Kidney capillary endothelial cell (primary cell): ENCODE measurements at regions not wholly inside any gene's neighbourhood (a gene's known extent, or its start where the extent isn't known, plus 50 kb on each side); places are given as distances from the start of the nearest gene placed in this dataset.

Experiments
- DNase-seq: peaks from one replicate; pipeline ENCODE4 v3.0.0-alpha.2; 2018; ENCODE audit warnings: low spot score

DNA sequence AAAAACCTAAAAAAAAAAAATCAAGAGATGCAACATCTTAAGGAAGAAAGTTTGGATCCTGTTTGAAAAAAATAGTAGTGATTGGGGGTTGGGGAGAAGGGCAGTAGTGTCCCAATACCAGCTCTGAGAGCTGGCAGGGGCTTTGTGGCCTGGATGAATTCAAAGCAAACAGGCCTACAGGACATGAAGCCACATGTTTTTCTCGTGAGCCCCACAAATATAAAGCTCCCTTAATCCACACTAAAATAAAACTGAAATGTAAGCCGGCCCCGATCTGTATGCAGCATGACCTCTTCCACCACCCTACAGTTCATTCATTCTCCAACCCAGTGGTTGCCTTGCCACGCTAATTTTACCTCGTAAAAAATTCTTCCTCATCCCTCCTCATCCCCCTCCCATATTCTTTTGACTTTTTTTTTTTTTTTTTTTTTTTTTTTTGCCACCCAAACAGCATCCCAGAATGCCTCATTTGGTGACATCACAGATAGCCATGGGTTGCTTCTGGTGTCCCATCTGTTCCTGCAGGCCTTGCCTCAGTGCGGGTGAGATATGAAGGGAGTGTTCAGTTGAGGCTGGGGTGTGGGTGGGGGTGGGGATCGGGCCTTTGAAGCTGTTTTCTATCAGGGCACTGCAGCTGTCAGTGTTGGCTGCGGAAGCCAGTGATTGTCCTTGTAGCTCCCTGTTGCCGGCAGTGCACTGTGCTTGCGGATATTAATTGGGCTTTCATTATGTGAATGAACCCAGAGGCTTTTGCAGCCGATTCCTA lies 81.6 kb upstream of the NFIB start:
- DNase-seq = no peak

DNA sequence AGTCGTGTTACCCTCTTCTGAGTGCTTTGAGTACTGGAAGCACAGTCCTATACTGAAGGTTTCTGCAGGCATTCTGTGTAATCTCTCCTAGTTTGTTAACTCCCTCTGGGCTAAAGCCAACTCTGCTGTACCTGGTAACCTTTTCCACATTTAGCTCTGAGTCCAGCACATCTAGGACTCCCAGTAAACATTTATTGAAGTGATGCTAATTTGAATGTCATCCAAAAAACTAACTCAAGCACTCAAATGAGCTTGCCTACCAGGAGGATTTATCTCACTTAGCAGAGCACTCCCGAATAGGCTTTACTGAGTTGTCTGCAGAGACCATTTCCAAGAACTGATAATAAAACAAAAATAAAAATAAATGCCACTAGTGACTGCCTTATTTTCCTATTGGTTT lies 79.5 kb upstream of the NFIB start:
- DNase-seq = no peak

DNA sequence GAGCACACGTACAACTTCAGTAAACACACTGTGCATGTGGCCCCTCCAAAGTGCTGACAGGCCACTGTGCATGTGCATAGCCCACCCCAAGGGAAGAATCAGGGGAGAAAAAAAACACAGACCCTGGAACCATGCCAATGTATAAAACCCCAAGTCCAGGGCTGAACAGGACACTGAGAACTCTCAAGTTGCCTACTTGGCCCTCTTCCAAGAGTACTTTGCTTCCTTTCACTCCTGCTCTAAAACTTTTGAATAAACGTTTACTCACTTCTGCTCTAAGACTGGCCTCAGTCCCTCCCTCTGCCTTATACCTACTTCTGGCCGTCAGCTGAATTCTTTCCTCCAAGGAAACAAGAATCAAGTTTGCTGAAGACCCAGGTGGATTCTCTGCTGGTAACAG lies 77.7 kb upstream of the NFIB start:
- no peak for DNase-seq

DNA sequence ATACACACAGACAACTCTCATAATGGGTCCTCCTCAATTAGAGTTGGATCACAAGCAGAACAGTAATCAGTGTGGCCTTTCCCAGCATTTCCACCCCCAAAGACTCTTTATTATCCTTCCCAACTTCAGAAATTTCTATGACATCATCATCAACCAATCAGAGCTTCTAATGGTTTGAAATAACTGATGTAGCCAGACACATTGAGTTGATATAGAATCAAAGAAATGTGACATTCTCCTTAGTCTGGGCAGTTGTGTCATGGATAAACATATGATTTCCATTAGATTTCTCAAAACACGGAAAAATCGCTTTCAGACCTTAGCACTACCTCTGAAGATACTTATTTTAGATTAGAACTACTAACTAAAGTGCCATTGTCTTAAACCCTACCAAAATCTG lies 75.7 kb upstream of the NFIB start:
- no peak for DNase-seq

DNA sequence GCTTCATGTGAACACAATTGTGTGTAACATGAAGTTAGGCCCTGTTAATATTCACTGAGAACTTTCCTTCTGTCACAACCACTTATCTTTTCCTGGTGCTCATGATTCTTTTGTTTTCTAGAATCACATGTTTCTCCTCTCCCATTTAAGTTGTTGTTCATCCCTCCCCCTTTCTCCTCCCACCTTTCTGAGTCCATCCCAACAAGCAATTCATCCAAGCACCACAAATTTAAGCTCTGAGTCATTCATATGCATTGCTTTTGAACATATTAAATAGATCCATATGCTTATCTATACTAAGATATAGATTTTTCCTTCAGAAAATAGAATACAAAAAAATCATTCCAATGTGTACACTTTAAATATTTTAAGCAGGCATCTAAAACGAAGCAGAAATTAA lies 75.2 kb upstream of the NFIB start:
- DNase-seq = no peak

DNA sequence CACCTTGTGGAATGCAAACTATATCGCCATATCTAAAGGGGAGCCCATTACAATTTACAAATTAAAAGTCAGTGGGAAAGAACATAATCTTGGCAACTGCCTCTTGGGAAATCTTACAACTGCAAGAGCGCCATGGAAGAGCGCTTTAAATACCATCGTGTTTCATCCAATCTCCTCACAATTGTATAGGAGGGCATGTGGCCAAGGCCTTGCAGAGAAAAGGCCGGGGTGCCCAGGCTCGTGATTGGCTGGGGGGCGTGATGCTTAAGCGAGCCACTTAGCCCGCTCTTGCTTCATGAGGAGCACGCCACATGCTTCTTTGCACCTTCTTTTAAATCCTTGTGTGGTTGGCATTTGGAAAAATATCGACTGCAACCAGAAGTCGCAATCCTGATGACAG lies 69.8 kb upstream of the NFIB start:
- no peak for DNase-seq

DNA sequence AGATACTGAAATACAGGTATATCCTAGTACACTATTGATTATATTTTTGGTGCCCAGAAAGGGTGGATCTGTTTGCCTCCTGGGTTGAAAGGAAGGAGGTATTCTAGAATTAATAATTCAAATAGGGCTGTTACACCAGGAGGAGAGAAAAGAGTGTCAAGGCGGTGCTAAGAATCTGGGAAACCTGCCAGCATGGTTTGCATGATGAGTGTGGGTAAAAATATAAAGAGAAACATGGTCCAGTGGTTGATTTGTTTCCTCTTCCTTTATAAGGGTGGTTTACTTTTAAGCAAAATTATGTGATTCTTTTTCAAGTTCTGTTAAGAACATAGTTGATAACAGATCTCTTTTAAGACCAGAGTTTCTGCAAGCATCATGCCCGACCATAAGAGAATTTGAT lies 69.4 kb upstream of the NFIB start:
- DNase-seq = no peak

DNA sequence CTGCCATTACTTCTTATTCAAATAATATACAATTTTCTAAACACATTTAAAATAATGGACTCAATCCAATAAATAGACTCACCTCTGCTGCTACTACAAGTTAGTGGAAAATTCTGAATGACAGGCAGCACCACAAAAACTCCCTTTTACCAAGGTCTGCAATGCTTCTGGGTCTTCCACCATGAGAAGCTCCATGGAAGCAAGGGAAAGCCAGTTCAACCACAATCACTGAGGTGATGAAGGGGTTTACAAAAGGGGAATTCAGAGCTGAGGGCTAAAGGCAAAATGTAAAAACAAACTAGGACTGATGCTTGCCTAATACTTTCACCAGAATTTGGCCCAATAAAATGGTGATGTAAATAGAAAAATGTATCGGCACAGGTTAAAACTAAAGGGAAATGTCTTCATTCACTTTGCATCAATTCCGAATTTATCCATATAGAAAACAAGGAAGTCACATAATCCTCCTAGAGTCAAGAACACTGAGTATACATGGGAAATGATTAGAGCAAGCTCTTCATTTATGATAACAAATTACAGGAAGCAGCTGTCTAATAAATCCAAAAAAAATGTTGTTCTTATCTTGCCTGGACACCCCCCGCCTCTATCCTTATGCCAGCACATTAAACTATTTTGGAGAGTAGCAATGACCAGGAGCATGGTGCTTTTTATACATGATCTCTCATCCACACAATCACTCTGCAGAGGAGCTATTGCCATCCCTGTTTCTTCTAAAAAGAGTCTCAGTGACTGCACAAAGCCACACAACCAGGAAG lies 66.3 kb upstream of the NFIB start:
- DNase-seq = peak; percentile 4

DNA sequence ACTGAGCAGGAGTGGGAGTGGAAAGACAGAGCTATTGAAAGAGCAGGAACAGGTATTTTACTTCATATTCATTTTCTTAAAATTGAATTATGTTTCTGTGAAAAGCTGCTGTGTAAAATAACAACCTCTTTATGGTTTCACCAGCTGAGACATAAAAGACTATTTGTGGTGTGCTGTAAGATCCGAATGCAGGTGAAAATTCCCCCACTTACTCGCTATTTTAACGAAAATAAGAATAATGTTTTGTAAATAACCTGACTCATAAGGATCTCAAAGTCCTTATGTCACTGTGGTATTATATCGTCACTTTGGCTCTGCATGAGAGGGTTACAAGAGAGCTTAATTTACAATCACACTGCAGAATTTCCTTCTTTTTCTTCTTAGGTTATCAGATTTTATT lies 65.3 kb upstream of the NFIB start:
- DNase-seq = no peak

DNA sequence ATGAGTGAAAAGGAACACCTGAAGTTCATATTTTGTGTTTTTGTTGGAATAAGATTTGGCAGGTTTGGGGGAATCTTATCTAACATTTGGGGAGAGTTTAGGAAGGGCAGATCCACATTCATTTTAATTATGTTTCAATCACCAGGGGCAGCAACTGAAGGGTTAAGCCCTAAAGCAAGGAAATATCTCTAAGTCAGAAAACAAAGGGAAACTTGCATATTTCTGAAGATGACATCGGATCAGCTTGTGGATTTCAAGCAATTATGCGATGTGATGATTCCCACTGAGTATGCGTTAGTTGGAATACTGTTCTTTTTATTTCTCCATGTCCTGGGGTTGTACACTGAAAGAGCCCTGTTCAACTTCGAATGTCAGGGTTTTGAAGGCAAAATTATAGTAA lies 59.8 kb upstream of the NFIB start:
- no peak for DNase-seq

DNA sequence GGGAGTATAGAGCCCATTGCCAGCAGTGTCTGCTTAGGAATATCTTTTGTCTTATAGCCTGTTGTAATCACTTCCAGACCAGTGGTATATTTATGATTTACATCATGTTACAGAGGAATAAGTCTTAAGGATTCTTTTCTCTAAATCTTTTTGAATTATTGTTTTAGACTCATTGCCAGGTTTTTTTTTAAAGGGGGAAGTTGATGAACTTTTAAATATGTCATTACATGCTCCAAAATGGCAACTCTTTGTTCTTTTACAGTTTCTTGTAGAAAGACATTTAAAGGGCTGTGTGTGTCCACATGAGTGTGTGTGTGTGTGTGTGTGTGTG lies 59.4 kb upstream of the NFIB start:
- no peak for DNase-seq

DNA sequence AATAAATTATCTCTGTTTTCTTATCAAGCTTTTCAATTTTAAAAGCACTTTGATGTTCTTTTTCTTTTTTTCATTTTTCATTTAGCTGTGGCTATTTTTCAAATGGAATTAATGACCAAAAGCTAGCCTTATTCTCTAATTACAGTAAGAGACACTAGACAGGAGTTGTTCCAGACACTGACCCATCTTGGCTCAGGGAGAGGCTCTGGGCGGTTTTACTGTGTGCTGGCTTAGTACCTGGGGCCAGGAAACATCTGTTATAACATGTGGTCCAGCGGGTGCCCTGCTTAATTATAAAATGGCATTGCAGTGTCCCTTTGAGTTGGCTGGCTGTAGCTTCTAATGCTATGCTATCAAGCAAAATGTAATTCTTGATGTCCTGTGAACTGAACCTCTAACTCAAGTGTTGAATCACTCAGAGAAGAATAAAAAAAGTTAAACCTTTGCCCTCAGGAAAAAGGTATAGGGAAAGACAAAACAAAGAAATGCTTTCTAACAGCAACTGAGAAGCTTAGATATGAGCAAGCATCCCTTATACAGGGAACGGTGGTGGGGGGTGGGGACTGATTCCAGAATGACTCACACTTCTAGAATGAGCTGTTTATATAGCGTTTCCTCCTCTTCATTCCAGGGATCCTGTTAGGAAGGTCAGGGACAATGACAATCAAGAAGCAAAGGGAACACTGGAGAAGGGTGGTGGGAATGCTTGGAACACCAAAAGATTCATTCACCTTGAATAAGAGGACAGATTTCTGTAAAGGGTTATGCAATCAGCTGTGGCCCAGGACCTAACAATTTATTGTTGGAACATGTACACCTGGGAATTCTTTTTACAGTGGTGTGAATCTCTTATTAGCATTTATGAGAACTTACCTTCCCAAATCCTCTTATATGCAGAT lies 58.7 kb upstream of the NFIB start:
- DNase-seq = peak; percentile 92

DNA sequence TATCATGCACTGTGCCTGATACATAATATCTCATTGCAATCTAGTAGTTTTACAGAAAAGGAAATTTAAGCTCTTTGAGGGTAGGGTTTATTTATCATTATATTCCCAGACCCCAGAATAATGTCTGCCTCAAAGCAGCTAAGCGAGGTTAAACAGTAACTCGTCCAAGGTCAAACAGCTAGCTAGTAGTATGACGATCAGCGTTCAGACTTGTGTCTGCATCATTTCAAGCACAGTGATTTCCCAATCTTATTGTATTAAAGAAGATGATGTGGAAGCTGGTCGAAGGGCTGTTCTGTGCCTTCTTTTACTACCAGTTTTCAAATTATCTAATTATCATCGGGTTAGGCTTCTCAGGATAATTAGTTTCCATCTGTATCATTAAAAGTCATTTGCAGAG lies 55.1 kb upstream of the NFIB start:
- no peak for DNase-seq

DNA sequence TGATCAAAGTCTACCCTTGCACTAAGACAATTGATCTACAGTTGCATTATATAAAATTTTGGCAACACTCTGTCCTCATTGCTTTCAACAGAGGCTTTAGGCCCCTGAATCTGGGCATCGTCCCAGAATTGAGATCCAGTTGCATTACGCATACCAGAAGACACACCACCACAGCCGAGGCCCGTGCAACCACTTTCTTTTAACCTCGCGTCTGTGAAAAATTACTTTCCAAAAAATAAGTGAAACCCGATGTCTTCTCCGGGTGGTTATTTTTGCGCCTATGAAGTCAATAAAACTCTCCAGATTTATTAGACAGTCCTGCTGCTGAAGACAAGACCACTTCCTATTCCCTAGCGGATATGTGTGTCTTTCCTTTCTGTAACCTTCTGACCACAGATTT lies 52.1 kb upstream of the NFIB start:
- DNase-seq = no peak

DNA sequence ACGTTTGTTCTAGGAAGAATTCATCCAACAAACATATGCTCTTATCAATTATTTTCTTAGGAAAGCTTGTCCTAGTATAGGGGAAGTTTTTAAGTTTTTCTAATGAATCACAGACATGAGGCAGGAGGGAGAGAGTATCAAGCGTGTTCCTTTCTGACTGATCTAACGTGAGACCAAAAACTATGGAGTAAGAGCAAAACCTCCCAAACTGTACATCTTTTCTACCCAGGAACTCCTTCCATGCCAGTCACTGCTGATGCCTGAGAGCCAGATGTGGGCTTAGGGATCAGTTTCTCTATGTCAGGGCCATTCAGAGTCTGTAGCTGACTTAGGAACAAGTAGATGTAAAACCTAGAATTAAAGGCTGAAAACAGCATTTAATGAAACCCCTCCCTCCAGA lies 51.7 kb upstream of the NFIB start:
- DNase-seq = no peak
